ENCODE measurements at regions not wholly inside any gene's neighbourhood (a gene's known extent, or its start where the extent isn't known, plus 50 kb on each side); places are given as distances from the start of the nearest gene placed in this dataset.

DNA sequence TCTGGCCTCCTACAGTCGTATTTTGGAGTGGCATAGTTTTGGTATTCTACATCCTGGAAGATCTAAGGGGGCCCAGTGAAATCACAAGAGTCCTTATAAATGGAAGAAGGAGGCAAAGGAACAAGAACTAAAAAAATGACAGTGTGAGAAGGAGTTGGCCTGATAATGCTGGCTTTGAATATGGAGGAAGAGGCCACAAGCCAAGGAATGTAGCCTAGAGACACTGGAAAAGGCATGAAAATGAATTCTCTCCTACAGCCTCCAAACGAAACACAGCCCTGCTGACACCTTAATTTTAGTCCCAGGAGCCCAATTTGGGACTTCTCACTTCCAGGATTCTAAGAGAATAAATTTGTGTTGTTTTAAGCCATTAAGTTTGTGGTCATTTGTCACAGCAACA lies 54.6 kb upstream of the LIPC start:
- ATAC-seq, result no peak
- TF ChIP-seq ELF1 (IDR thresholded peaks at IDR 0.05; ENCODE audit: borderline replicate concordance, low read depth), result no peak
- TF ChIP-seq SP1 (IDR thresholded peaks at IDR 0.05; ENCODE audit: low read depth), result no peak
- TF ChIP-seq, protein P1, sequence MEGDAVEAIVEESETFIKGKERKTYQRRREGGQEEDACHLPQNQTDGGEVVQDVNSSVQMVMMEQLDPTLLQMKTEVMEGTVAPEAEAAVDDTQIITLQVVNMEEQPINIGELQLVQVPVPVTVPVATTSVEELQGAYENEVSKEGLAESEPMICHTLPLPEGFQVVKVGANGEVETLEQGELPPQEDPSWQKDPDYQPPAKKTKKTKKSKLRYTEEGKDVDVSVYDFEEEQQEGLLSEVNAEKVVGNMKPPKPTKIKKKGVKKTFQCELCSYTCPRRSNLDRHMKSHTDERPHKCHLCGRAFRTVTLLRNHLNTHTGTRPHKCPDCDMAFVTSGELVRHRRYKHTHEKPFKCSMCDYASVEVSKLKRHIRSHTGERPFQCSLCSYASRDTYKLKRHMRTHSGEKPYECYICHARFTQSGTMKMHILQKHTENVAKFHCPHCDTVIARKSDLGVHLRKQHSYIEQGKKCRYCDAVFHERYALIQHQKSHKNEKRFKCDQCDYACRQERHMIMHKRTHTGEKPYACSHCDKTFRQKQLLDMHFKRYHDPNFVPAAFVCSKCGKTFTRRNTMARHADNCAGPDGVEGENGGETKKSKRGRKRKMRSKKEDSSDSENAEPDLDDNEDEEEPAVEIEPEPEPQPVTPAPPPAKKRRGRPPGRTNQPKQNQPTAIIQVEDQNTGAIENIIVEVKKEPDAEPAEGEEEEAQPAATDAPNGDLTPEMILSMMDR (IDR thresholded peaks at IDR 0.05 in 2 of 3, conservative IDR thresholded peaks at IDR 0.05 in 1 of 3; ENCODE audit: borderline replicate concordance in 1 of 3, insufficient read depth in 1 of 3, low read depth in 2 of 3, low read length in 2 of 3), result no peak
- no peak for TF ChIP-seq POLR2AphosphoS5 (IDR thresholded peaks at IDR 0.05; ENCODE audit: low read depth, low read length)
- TF ChIP-seq, protein P2, sequence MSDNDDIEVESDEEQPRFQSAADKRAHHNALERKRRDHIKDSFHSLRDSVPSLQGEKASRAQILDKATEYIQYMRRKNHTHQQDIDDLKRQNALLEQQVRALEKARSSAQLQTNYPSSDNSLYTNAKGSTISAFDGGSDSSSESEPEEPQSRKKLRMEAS (IDR thresholded peaks at IDR 0.05), result no peak
- TF ChIP-seq YY1 (IDR thresholded peaks at IDR 0.05; ENCODE audit: extremely low read depth, insufficient replicate concordance, low read depth, low read length), result no peak
- TF ChIP-seq, protein P3, sequence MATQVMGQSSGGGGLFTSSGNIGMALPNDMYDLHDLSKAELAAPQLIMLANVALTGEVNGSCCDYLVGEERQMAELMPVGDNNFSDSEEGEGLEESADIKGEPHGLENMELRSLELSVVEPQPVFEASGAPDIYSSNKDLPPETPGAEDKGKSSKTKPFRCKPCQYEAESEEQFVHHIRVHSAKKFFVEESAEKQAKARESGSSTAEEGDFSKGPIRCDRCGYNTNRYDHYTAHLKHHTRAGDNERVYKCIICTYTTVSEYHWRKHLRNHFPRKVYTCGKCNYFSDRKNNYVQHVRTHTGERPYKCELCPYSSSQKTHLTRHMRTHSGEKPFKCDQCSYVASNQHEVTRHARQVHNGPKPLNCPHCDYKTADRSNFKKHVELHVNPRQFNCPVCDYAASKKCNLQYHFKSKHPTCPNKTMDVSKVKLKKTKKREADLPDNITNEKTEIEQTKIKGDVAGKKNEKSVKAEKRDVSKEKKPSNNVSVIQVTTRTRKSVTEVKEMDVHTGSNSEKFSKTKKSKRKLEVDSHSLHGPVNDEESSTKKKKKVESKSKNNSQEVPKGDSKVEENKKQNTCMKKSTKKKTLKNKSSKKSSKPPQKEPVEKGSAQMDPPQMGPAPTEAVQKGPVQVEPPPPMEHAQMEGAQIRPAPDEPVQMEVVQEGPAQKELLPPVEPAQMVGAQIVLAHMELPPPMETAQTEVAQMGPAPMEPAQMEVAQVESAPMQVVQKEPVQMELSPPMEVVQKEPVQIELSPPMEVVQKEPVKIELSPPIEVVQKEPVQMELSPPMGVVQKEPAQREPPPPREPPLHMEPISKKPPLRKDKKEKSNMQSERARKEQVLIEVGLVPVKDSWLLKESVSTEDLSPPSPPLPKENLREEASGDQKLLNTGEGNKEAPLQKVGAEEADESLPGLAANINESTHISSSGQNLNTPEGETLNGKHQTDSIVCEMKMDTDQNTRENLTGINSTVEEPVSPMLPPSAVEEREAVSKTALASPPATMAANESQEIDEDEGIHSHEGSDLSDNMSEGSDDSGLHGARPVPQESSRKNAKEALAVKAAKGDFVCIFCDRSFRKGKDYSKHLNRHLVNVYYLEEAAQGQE (IDR thresholded peaks at IDR 0.05; ENCODE audit: low read depth), result no peak
- Histone ChIP-seq H4K20me1 (ENCODE audit: insufficient read depth) (no peaks in the 10 kb centered on the region), H2AFZ (ENCODE audit: low read depth, low read length, poor library complexity, severe bottlenecking) (no peak overlapping the region), H3K9ac (ENCODE audit: low read length) (no peak overlapping the region), H3K9me3 (ENCODE audit: control insufficient read depth in 1 of 2, insufficient read depth in 1 of 2, low read depth in 1 of 2, low read length in 2 of 2) (no peaks in the 10 kb centered on the region), H3K4me3 (replicated peaks in 1 of 2; ENCODE audit: low read depth in 1 of 2, low read length in 2 of 2) (no peak overlapping the region), H3K27me3 (ENCODE audit: insufficient read depth, low read length) (no peaks in the 10 kb centered on the region), H3K9me2 (ENCODE audit: insufficient read depth) (no peaks in the 10 kb centered on the region), H3K36me3 (ENCODE audit: control insufficient read depth in 1 of 2, insufficient read depth in 2 of 2, low read length in 2 of 2) (no peaks in the 10 kb centered on the region), H3K27ac (ENCODE audit: low read depth, low read length) (no peak overlapping the region), H3K79me2 (ENCODE audit: insufficient read depth, low read length) (no peaks in the 10 kb centered on the region), H3K4me2 (ENCODE audit: low read length) (no peak overlapping the region), H3K4me1 (ENCODE audit: control insufficient read depth in 1 of 2, insufficient read depth in 2 of 2, low read length in 2 of 2) (no peaks in the 10 kb centered on the region)
- ChIA-PET CTCF (interaction anchor here (0.7 kb wide), 1 partner anchor 27 kb away, joined by 3 read pairs; no protein-coding TSS in a partner anchor), RAD21 (ENCODE audit: low non-redundant PET in 1 of 2, low total read pairs in 2 of 2, uncharacterized antibody in 2 of 2, unreplicated experiment in 2 of 2) (no interaction called here), POLR2A (no interaction called here)
- no peak for DNase-seq (ENCODE audit: low read depth, low spot score)
- intact Hi-C loops (cut with micrococcal nuclease), result no loop called here
- no TSS peak for BruUV-seq (replicated peaks)

Measured in HCT116 (cell line).